Mesodermal cell (in vitro differentiated cells): ENCODE measurements at regions not wholly inside any gene's neighbourhood (a gene's known extent, or its start where the extent isn't known, plus 50 kb on each side); places are given as distances from the start of the nearest gene placed in this dataset.

Experiments used
- H3K27ac ChIP-seq: 2 replicates; pipeline ENCODE4 v1.7.0; 2013; ENCODE audit warnings: mild to moderate bottlenecking, low read depth, low read length, moderate library complexity; ENCODE audit not compliant: severe bottlenecking
- H3K36me3 ChIP-seq: 2 replicates; pipeline ENCODE4 v1.7.1; 2013; ENCODE audit warnings: mild to moderate bottlenecking, low read length, moderate library complexity; ENCODE audit not compliant: control insufficient read depth, insufficient read depth
- H3K4me1 ChIP-seq: one replicate; pipeline ENCODE4 v1.7.1; 2013; ENCODE audit warnings: mild to moderate bottlenecking, low read length; ENCODE audit not compliant: insufficient read depth, control insufficient read depth, poor library complexity, severe bottlenecking
- H3K4me3 ChIP-seq: 2 replicates; pipeline ENCODE4 v1.7.0; 2013; ENCODE audit warnings: low read length, control low read depth, mild to moderate bottlenecking; ENCODE audit not compliant: insufficient read depth, poor library complexity, severe bottlenecking; ENCODE audit errors: extremely low read depth
- H3K9me3 ChIP-seq: 2 replicates; pipeline ENCODE4 v1.7.1; 2013; ENCODE audit warnings: mild to moderate bottlenecking, low read length, moderate library complexity; ENCODE audit not compliant: control insufficient read depth
- WGBS, 2 experiments: methylation state at CpG; one replicate each; pipeline ENCODE4 v1.1.5; 2013; ENCODE audit warnings: missing lambda C conversion rate in 2 of 2; ENCODE audit not compliant: insufficient coverage in 2 of 2; 5-methylcytosine and 5-hydroxymethylcytosine counted together

- WGBS, 2 experiments = no CpG with 5 or more reads among the region's 2 CpGs
- H3K4me1 ChIP-seq = no peaks in the 10 kb centered on the region
- no peaks in the 10 kb centered on the region for H3K36me3 ChIP-seq
- H3K4me3 ChIP-seq = no peak overlapping the region
- H3K27ac ChIP-seq = no peak overlapping the region
- H3K9me3 ChIP-seq = peaks cover 14% of the 10 kb centered on the region
These were observed 70.4 kb upstream of the TTLL7 start for GRCh38 chr1:84069236-84069845.

GRCh38 chr1:84062496-84062895 lies 63.6 kb upstream of the TTLL7 start:
- H3K27ac ChIP-seq = no peak overlapping the region
- no peaks in the 10 kb centered on the region for H3K4me1 ChIP-seq
- WGBS, 2 experiments = no CpG with 5 or more reads among the region's 1 CpG
- H3K4me3 ChIP-seq = no peak overlapping the region
- no peaks in the 10 kb centered on the region for H3K9me3 ChIP-seq
- no peaks in the 10 kb centered on the region for H3K36me3 ChIP-seq

GRCh38 chr1:84061336-84061735 lies 62.4 kb upstream of the TTLL7 start:
- H3K4me1 ChIP-seq = no peaks in the 10 kb centered on the region
- H3K27ac ChIP-seq = no peak overlapping the region
- H3K4me3 ChIP-seq = no peak overlapping the region
- no peaks in the 10 kb centered on the region for H3K36me3 ChIP-seq
- no CpG with 5 or more reads among the region's 2 CpGs for whole genome bisulfite sequencing, 2 experiments
- no peaks in the 10 kb centered on the region for H3K9me3 ChIP-seq

- H3K4me1 ChIP-seq = no peaks in the 10 kb centered on the region
- 92 to 93% methylated on average over 2 of the region's 2 CpGs for WGBS, 2 experiments
These were observed 61.8 kb upstream of the TTLL7 start for GRCh38 chr1:84060781-84061180.

GRCh38 chr1:84048820-84049219 lies 49.9 kb upstream of the TTLL7 start:
- no CpG with 5 or more reads among the region's 2 CpGs for WGBS, 2 experiments
- H3K9me3 ChIP-seq = no peaks in the 10 kb centered on the region
- no peak overlapping the region for H3K27ac ChIP-seq
- H3K4me1 ChIP-seq = no peaks in the 10 kb centered on the region
- H3K36me3 ChIP-seq = no peaks in the 10 kb centered on the region
- H3K4me3 ChIP-seq = no peak overlapping the region

More at GRCh38 chr1:84060781-84061180, 61.8 kb upstream of the TTLL7 start:
- H3K36me3 ChIP-seq = no peaks in the 10 kb centered on the region
- H3K4me3 ChIP-seq = no peak overlapping the region
- no peaks in the 10 kb centered on the region for H3K9me3 ChIP-seq
- no peak overlapping the region for H3K27ac ChIP-seq
